HepG2 (cell line): ENCODE measurements at regions not wholly inside any gene's neighbourhood (a gene's known extent, or its start where the extent isn't known, plus 50 kb on each side); places are given as distances from the start of the nearest gene placed in this dataset.

Experiments
- ATAC-seq: fragments of 200-7000 bp; cut with Tn5 transposase; 3 replicates; pipeline ENCODE4 v1.9.1; 2020; ENCODE audit warnings: mild to moderate bottlenecking, moderate library complexity
- BruUV-seq: library from RNA; stranded (reverse); fragments of 400-500 nt; replicated peaks from 2 replicates; lab custom pipeline; 2021; lab: Mats Ljungman, UMichigan
- CTCF ChIA-PET: fragments of 300-600 bp; formaldehyde crosslinking; extraction: SDS; loops from one replicate; lab custom pipeline; 2021; ENCODE audit warnings: low total read pairs, inconsistent platforms, low intra/inter-chr PET ratio; lab: Yijun Ruan, JAX
- POLR2A ChIA-PET: fragments of 350-600 bp; sonication (Branson Sonifier 250); formaldehyde crosslinking; loops from one replicate; lab custom pipeline; 2020; ENCODE audit warnings: antibody characterized with exemption, inconsistent platforms; lab: Yijun Ruan, JAX
- DNase-seq: peaks from one replicate; pipeline ENCODE4 v3.0.0-alpha.2; 2015; ENCODE audit warnings: low spot score
- FAIRE-seq: peaks from 3 replicates; lab custom pipeline; 2011; peaks lifted over from hg19 to GRCh38; lab: Jason Lieb, UNC
- H2AFZ ChIP-seq: one replicate; pipeline ENCODE4 v1.6.1; 2011; ENCODE audit warnings: low read length, inconsistent platforms
- H3K27ac ChIP-seq: fragments of 300-600 bp; 3 replicates; pipeline ENCODE4 v1.8.0; 2011; ENCODE audit warnings: mixed run types, mild to moderate bottlenecking, mixed read lengths, low read length, inconsistent platforms; ENCODE audit not compliant: insufficient read depth; ENCODE audit errors: extremely low read length
- H3K27me3 ChIP-seq, 2 experiments: fragments of 200-600 bp in 1 of 2; 2 replicates in 1 of 2; 3 replicates in 1 of 2; pipeline versions ENCODE4 v1.6.0 to v1.8.0; 2011; ENCODE audit warnings: low read length in 2 of 2, mild to moderate bottlenecking in 2 of 2, moderate library complexity in 2 of 2, inconsistent platforms in 1 of 2; ENCODE audit not compliant: insufficient read depth in 2 of 2, control insufficient read depth in 1 of 2
- H3K36me3 ChIP-seq, 2 experiments: fragments of 200-600 bp in 1 of 2; replicated peaks in 1 of 2; 2 replicates in 1 of 2; 3 replicates in 1 of 2; pipeline versions ENCODE4 v1.5.1 to v1.8.0; 2011; ENCODE audit warnings: low read length in 2 of 2, inconsistent platforms in 1 of 2; ENCODE audit not compliant: insufficient read depth in 2 of 2, control insufficient read depth in 1 of 2
- H3K4me1 ChIP-seq: 2 replicates; pipeline ENCODE4 v1.5.1; 2012; ENCODE audit warnings: low read length, inconsistent platforms; ENCODE audit not compliant: insufficient read depth
- H3K4me2 ChIP-seq: 2 replicates; pipeline ENCODE4 v1.6.0; 2011; ENCODE audit warnings: low read depth, low read length, inconsistent platforms
- H3K4me3 ChIP-seq, 3 experiments: fragments of 200-600 bp in 1 of 3; sonication (generic), shearing (Covaris generic) in 1 of 3; replicated peaks in 1 of 3; 2 replicates each; pipeline ENCODE4 v1.5.1; 2011 to 2016; ENCODE audit warnings: low read length in 3 of 3, inconsistent platforms in 2 of 3, low read depth in 2 of 3, mild to moderate bottlenecking in 2 of 3, control low read depth in 1 of 3, mixed read lengths in 1 of 3; ENCODE audit not compliant: insufficient read depth in 1 of 3
- H3K79me2 ChIP-seq: one replicate; pipeline ENCODE4 v1.6.1; 2011; ENCODE audit warnings: low read length, inconsistent platforms; ENCODE audit not compliant: insufficient read depth
- H3K9ac ChIP-seq: 2 replicates; pipeline ENCODE4 v1.6.0; 2011; ENCODE audit warnings: mild to moderate bottlenecking, low read depth, low read length, inconsistent platforms; ENCODE audit not compliant: insufficient read depth
- H3K9me3 ChIP-seq: 2 replicates; pipeline ENCODE4 v1.5.1; 2012; ENCODE audit warnings: mild to moderate bottlenecking, low read length
- H4K20me1 ChIP-seq: 2 replicates; pipeline ENCODE4 v1.6.0; 2011; ENCODE audit warnings: inconsistent platforms, mild to moderate bottlenecking, low read length, moderate library complexity; ENCODE audit not compliant: insufficient read depth
- AGO2 ChIP-seq: fragments of 200-400 bp; formaldehyde crosslinking; optimal IDR thresholded peaks from 2 replicates; pipeline ENCODE3; 2017; ENCODE audit warnings: mild to moderate bottlenecking, low read depth, low read length, moderate library complexity
- ARID5B ChIP-seq: IDR thresholded peaks from 2 replicates; pipeline ENCODE4 v1.4.0; 2020; ENCODE audit warnings: mild to moderate bottlenecking, missing genetic modification reagents
- GZF1 ChIP-seq: sonication (generic); formaldehyde crosslinking; IDR thresholded peaks from 2 replicates; pipeline ENCODE4 v1.5.1; 2020; ENCODE audit warnings: mild to moderate bottlenecking, missing genetic modification reagents
- HCFC1 ChIP-seq: fragments of 150-350 bp; IDR thresholded peaks from 2 replicates; pipeline ENCODE4 v1.6.1; 2014; ENCODE audit warnings: low read depth, low read length
- MIXL1 ChIP-seq: IDR thresholded peaks from 2 replicates; pipeline ENCODE4 v1.6.1; 2016
- NR0B2 ChIP-seq: sonication (generic); formaldehyde crosslinking; IDR thresholded peaks from 2 replicates; pipeline ENCODE4 v1.4.0; 2020; ENCODE audit warnings: mild to moderate bottlenecking, missing genetic modification reagents
- PHB2 ChIP-seq: fragments of 450-650 bp; IDR thresholded peaks from 2 replicates; pipeline ENCODE4 v1.6.1; 2018; ENCODE audit not compliant: partially characterized antibody
- RERE ChIP-seq: IDR thresholded peaks from 2 replicates; pipeline ENCODE4 v1.6.1; 2016; ENCODE audit warnings: low read depth, missing genetic modification reagents, missing compliant biosample characterization
- SRSF9 ChIP-seq: fragments of 200-400 bp; formaldehyde crosslinking; IDR thresholded peaks from 2 replicates; pipeline ENCODE4 v1.6.1; 2018; ENCODE audit warnings: borderline replicate concordance, mild to moderate bottlenecking, low read depth, low read length; ENCODE audit not compliant: insufficient read depth, poor library complexity, severe bottlenecking
- ZBTB3 ChIP-seq: sonication (generic); formaldehyde crosslinking; IDR thresholded peaks from 2 replicates; pipeline ENCODE4 v1.4.0; 2020; ENCODE audit warnings: low read depth, mild to moderate bottlenecking, moderate library complexity, missing genetic modification reagents, borderline replicate concordance
- ZNF33B ChIP-seq: sonication (generic); formaldehyde crosslinking; IDR thresholded peaks from 2 replicates; pipeline ENCODE4 v1.5.1; 2020; ENCODE audit warnings: mild to moderate bottlenecking, missing genetic modification reagents
- ZNF343 ChIP-seq: sonication (generic); formaldehyde crosslinking; IDR thresholded peaks from 2 replicates; pipeline ENCODE4 v1.4.0; 2020; ENCODE audit warnings: mild to moderate bottlenecking, missing genetic modification reagents
- ZNF691 ChIP-seq: sonication (generic); formaldehyde crosslinking; IDR thresholded peaks from 2 replicates; pipeline ENCODE4 v1.4.0; 2020; ENCODE audit warnings: missing genetic modification reagents, low read depth, mild to moderate bottlenecking, borderline replicate concordance
- ZNF703 ChIP-seq: sonication (generic); formaldehyde crosslinking; IDR thresholded peaks from 2 replicates; pipeline ENCODE4 v1.5.1; 2020; ENCODE audit warnings: missing genetic modification reagents, mild to moderate bottlenecking, moderate library complexity, borderline replicate concordance
- WGBS: methylation state at CpG from one replicate; pipeline ENCODE4 v1.1.6; 2017; ENCODE audit warnings: low lambda C conversion rate; 5-methylcytosine and 5-hydroxymethylcytosine counted together
- in situ Hi-C: cut with HindIII; loops from 2 replicates; pipeline ENCODE4 v1.10.0; 2017; ENCODE audit warnings: low pct_unique_long_range_greater_than_20kb; ENCODE audit not compliant: extremely low pct_ligation_motif_present
- intact Hi-C: fragments of 100-400 bp; cut with micrococcal nuclease; formaldehyde crosslinking; loops from one replicate; pipeline ENCODE4 v1.10.0; 2022; ENCODE audit not compliant: unreplicated experiment

- Histone ChIP-seq H3K4me1 (0 out of 2 replicates have a peak, but pooled peaks cover 9% of the 10 kb centered on the region), H4K20me1 (no peaks in the 10 kb centered on the region), H3K27me3 (no peaks in the 10 kb centered on the region; a peak in 1 of 5 replicates)
- POLR2A ChIA-PET = no interaction called here
- 3% methylated on average over 1 of the region's 1 CpG for WGBS
- no peak for ATAC-seq
- no TSS peak for BruUV-seq
- TF ChIP-seq MIXL1 (CRISPR knock-in tag) (no peak), ARID5B (CRISPR knock-in tag) (no peak), HCFC1 (no peak), ZBTB3 (CRISPR knock-in tag) (no peak), RERE (CRISPR knock-in tag) (no peak), ZNF33B (CRISPR knock-in tag) (no peak), ZNF691 (CRISPR knock-in tag) (no peak), NR0B2 (no peak), ZNF343 (CRISPR knock-in tag) (no peak), AGO2 (no peak), GZF1 (CRISPR knock-in tag) (no peak), ZNF703 (CRISPR knock-in tag) (no peak), SRSF9 (no peak), PHB2 (no peak)
- TF ChIP-seq, all 625 proteins: peak for 0
- no peak overlapping the region for H3K4me2 ChIP-seq
- H3K36me3 ChIP-seq = no peaks in the 10 kb centered on the region
- no peak overlapping the region for H3K4me3 ChIP-seq
- DNase-seq (no peak), FAIRE-seq (peak; percentile 54)
- no peaks in the 10 kb centered on the region for H3K9me3 ChIP-seq
- in situ Hi-C loops = no loop called here
- no peaks in the 10 kb centered on the region for H3K79me2 ChIP-seq
- CTCF ChIA-PET = no interaction called here
- H3K9ac ChIP-seq = no peak overlapping the region
- no peak overlapping the region for H3K27ac ChIP-seq
- H2AFZ ChIP-seq = no peak overlapping the region
- intact Hi-C loops = no loop called here
Observed at GRCh38 chr2:203605302-203605701, 70.2 kb upstream of the RAPH1 start.
